DMS 273 treated with DMSO at 0.1 percent for 48 hours (cell line): ENCODE measurements at regions not wholly inside any gene's neighbourhood (a gene's known extent, or its start where the extent isn't known, plus 50 kb on each side); places are given as distances from the start of the nearest gene placed in this dataset.
"Not testable (repeated sequence)": the region's sequence is repeated elsewhere in the genome, so short reads cannot be mapped to it uniquely, and the experiment has no call there.

Source experiments
- DNase-seq: peaks from one replicate; lab custom pipeline; 2025; lab: John Stamatoyannopoulos, UW

GRCh38 chr2:36235426-36235825 lies 120.2 kb upstream of the CRIM1 start:
- DNase-seq: no peak

GRCh38 chr2:36223259-36223658 lies 132.3 kb upstream of the CRIM1 start:
- no peak for DNase-seq

GRCh38 chr2:36222485-36222884 lies 133.1 kb upstream of the CRIM1 start:
- DNase-seq: no peak

GRCh38 chr2:36214691-36215090 lies 140.9 kb upstream of the CRIM1 start:
- no peak for DNase-seq

GRCh38 chr2:36203366-36203765 lies 152.2 kb upstream of the CRIM1 start:
- DNase-seq: no peak

- DNase-seq: no peak
Observed at GRCh38 chr2:36197181-36197971, 158.2 kb upstream of the CRIM1 start.

- no peak for DNase-seq
Observed at GRCh38 chr2:36193680-36194079, 161.9 kb upstream of the CRIM1 start.

- no peak for DNase-seq
Observed at GRCh38 chr2:36192983-36193382, 162.6 kb upstream of the CRIM1 start.

- no peak for DNase-seq
Observed at GRCh38 chr2:36190097-36190496, 165.5 kb upstream of the CRIM1 start.

GRCh38 chr2:36185624-36186023 lies 170.0 kb upstream of the CRIM1 start:
- no peak for DNase-seq

- no peak for DNase-seq
Observed at GRCh38 chr2:36184848-36185247, 170.7 kb upstream of the CRIM1 start.

- DNase-seq: not testable (repeated sequence)
Observed at GRCh38 chr2:36180789-36181482, 174.6 kb upstream of the CRIM1 start.

- DNase-seq: not testable (repeated sequence)
Observed at GRCh38 chr2:36180293-36180692, 175.3 kb upstream of the CRIM1 start.

- DNase-seq: not testable (repeated sequence)
Observed at GRCh38 chr2:36179668-36180269, 175.8 kb upstream of the CRIM1 start.

- DNase-seq: no peak
Observed at GRCh38 chr2:36178384-36178783, 177.2 kb upstream of the CRIM1 start.

GRCh38 chr2:36177282-36177681 lies 178.3 kb upstream of the CRIM1 start:
- no peak for DNase-seq

- no peak for DNase-seq
Observed at GRCh38 chr2:36174920-36175319, 180.7 kb upstream of the CRIM1 start.

GRCh38 chr2:36173760-36174404 lies 181.7 kb upstream of the CRIM1 start:
- DNase-seq: no peak

- no peak for DNase-seq
Observed at GRCh38 chr2:36172824-36173223, 182.8 kb upstream of the CRIM1 start.

GRCh38 chr2:36170805-36171204 lies 184.8 kb upstream of the CRIM1 start:
- DNase-seq: no peak

GRCh38 chr2:36169843-36170242 lies 185.7 kb upstream of the CRIM1 start:
- no peak for DNase-seq

- no peak for DNase-seq
Observed at GRCh38 chr2:36168115-36168514, 187.5 kb upstream of the CRIM1 start.

- DNase-seq: no peak
Observed at GRCh38 chr2:36165132-36165531, 190.4 kb upstream of the CRIM1 start.
